Progenitor cell of endocrine pancreas (in vitro differentiated cells): ENCODE measurements at regions not wholly inside any gene's neighbourhood (a gene's known extent, or its start where the extent isn't known, plus 50 kb on each side); places are given as distances from the start of the nearest gene placed in this dataset.

Experiments used
- DNase-seq: peaks from one replicate; pipeline ENCODE4 v3.0.0; 2021; ENCODE audit warnings: low spot score; ENCODE audit not compliant: unreplicated experiment
- H3K27ac Mint-ChIP-seq: 2 replicates; pipeline ENCODE4 v1.8.0; 2021; ENCODE audit warnings: mild to moderate bottlenecking, moderate library complexity, mixed read lengths
- H3K27me3 Mint-ChIP-seq: 2 replicates; pipeline ENCODE4 v1.8.0; 2021; ENCODE audit warnings: mixed read lengths
- H3K36me3 Mint-ChIP-seq: 2 replicates; pipeline ENCODE4 v1.8.0; 2022; ENCODE audit warnings: mixed read lengths; ENCODE audit not compliant: insufficient read depth
- H3K4me1 Mint-ChIP-seq: 2 replicates; pipeline ENCODE4 v1.8.0; 2021; ENCODE audit warnings: low read depth, mixed read lengths
- H3K4me3 Mint-ChIP-seq: 2 replicates; pipeline ENCODE4 v1.8.0; 2021; ENCODE audit warnings: low read depth, mild to moderate bottlenecking, moderate library complexity, mixed read lengths
- H3K9me3 Mint-ChIP-seq: 2 replicates; pipeline ENCODE4 v1.8.0; 2021; ENCODE audit warnings: low read depth, mixed read lengths
- CTCF ChIP-seq: fragments of 200-600 bp; sonication (generic); IDR thresholded peaks from one replicate; pipeline ENCODE4 v1.5.0; 2021; ENCODE audit warnings: antibody characterized with exemption, mild to moderate bottlenecking; ENCODE audit not compliant: unreplicated experiment

DNA sequence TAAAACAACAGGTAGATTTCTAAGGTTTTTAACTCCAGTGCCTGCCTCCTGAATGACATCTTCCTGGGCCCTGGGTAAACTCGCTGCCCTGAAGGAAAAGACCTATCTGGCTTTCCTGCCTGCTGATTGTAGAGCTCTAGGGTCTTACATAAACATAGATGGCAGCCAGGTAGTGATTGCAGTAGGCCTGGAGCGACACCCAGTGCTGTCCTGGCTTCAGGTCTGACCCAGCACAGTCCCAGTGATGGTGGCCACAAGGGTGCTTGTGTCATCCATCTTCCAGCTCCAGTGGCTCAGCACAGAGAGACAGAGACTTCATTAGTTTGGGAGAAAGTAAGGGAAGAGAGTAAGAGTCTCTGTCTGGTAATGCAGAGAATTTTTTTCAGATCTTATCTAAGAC lies 542.9 kb upstream of the IMPG1 start:
- no peaks in the 10 kb centered on the region for H3K27me3 Mint-ChIP-seq
- no peaks in the 10 kb centered on the region for H3K4me1 Mint-ChIP-seq
- H3K27ac Mint-ChIP-seq: no peak overlapping the region
- H3K4me3 Mint-ChIP-seq: no peak overlapping the region
- no peaks in the 10 kb centered on the region for H3K36me3 Mint-ChIP-seq
- no peak for DNase-seq
- H3K9me3 Mint-ChIP-seq: no peaks in the 10 kb centered on the region
- TF ChIP-seq CTCF: no peak

DNA sequence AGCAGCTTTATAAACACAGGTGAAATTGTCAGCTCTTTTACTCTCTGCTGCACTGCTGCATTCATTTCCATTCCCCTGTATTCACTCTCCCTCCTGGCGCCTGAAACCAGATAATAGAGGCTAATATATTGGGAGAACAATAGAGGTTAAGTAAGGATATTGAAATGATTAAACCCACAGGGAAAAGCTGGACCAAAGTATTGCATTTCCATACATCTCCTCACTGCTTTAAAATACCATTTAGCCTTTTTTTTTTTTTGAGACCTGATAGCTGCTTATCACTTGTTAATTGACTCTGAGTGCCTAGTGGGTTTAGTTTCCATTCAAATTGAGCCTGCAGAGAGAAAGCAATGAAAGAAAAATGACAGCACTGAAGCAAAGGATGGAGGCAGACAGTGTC lies 540.5 kb upstream of the IMPG1 start:
- no peak overlapping the region for H3K27ac Mint-ChIP-seq
- no peaks in the 10 kb centered on the region for H3K9me3 Mint-ChIP-seq
- no peaks in the 10 kb centered on the region for H3K27me3 Mint-ChIP-seq
- H3K36me3 Mint-ChIP-seq: no peaks in the 10 kb centered on the region
- DNase-seq: no peak
- no peaks in the 10 kb centered on the region for H3K4me1 Mint-ChIP-seq
- no peak overlapping the region for H3K4me3 Mint-ChIP-seq
- TF ChIP-seq CTCF: no peak

- Mint-ChIP-seq H3K36me3 (no peaks in the 10 kb centered on the region), H3K9me3 (no peaks in the 10 kb centered on the region), H3K27ac (no peak overlapping the region), H3K4me3 (no peak overlapping the region), H3K27me3 (no peaks in the 10 kb centered on the region), H3K4me1 (no peaks in the 10 kb centered on the region)
- TF ChIP-seq CTCF: no peak
- no peak for DNase-seq
Observed at GRCh38 chr6:76609160-76609559, 536.7 kb upstream of the IMPG1 start.

DNA sequence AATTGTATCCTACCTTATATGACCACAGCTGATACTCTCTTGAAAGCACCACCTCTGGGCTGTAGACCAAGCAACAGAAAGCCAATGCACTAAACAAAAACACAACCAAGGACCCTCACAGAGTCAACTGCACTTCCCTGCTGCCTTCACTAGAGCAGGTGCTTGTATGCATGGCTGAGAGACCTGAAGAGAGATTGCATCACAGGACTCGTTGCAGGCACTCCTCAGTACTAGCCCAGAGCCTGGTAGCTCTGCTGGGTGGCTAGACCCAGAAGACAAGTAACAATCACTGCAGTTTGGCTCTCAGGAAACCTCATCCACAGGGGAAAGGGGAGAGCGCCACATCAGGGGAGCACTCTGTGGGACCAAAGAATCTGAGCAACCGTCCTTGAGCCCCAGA lies 521.6 kb upstream of the IMPG1 start:
- no peaks in the 10 kb centered on the region for H3K27me3 Mint-ChIP-seq
- H3K9me3 Mint-ChIP-seq: peaks cover 18% of the 10 kb centered on the region
- no peaks in the 10 kb centered on the region for H3K36me3 Mint-ChIP-seq
- no peaks in the 10 kb centered on the region for H3K4me1 Mint-ChIP-seq
- no peak for TF ChIP-seq CTCF
- H3K4me3 Mint-ChIP-seq: no peak overlapping the region
- H3K27ac Mint-ChIP-seq: no peak overlapping the region
- DNase-seq: no peak

DNA sequence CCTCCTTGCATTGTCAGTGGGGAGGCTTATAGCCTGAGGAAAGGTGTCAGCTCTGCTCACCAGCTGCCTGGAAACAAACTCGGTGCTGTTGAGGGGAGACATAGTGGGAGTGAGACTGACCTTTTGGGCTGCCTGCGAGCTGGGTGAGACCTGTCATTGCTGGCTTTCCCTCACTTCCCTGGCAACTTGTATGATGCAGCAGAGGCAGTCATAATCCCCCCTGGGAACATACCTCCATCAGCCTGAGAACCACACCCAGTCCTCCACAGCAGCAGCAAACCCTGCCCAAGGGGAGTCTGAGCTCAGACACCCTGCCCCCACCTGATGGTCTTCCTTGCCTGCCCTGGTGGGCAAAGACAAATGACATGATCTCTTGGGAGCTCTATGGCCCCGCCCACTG lies 521.2 kb upstream of the IMPG1 start:
- Mint-ChIP-seq H3K27me3 (no peaks in the 10 kb centered on the region), H3K27ac (no peak overlapping the region), H3K4me3 (no peak overlapping the region), H3K36me3 (no peaks in the 10 kb centered on the region), H3K9me3 (peaks cover 20% of the 10 kb centered on the region), H3K4me1 (no peaks in the 10 kb centered on the region)
- TF ChIP-seq CTCF: no peak
- no peak for DNase-seq
